ENCODE measurements at regions not wholly inside any gene's neighbourhood (a gene's known extent, or its start where the extent isn't known, plus 50 kb on each side); places are given as distances from the start of the nearest gene placed in this dataset.

GRCh38 chr7:125032943-125033342 is 103.3 kb upstream of the POT1 start:
- TF ChIP-seq CTCF (IDR thresholded peaks at IDR 0.05; ENCODE audit: insufficient read depth, low read length, poor library complexity, severe bottlenecking), result no peak
- no peak for TF ChIP-seq EZH2phosphoT487 (conservative IDR thresholded peaks at IDR 0.05; ENCODE audit: low read length)
